Kidney (tissue), 13 donors: ENCODE measurements at regions not wholly inside any gene's neighbourhood (a gene's known extent, or its start where the extent isn't known, plus 50 kb on each side); places are given as distances from the start of the nearest gene placed in this dataset.

Experiments
- DNase-seq, 5 donors: peaks; one replicate each; pipeline ENCODE4 v3.0.0-alpha.2; 2013 to 2020
- FAIRE-seq: peaks from 2 replicates; lab custom pipeline; 2012; peaks lifted over from hg19 to GRCh38; lab: Jason Lieb, UNC
- H3K27ac ChIP-seq, 2 donors: one replicate each; pipeline ENCODE4 v1.7.0; 2013; ENCODE audit warnings: low read depth in 2 of 2, low read length in 2 of 2, inconsistent platforms in 1 of 2
- H3K27me3 ChIP-seq: one replicate; pipeline ENCODE4 v1.7.1; 2013; ENCODE audit warnings: low read length, inconsistent platforms; ENCODE audit not compliant: control insufficient read depth, insufficient read depth
- H3K36me3 ChIP-seq, 3 donors: one replicate each; pipeline versions ENCODE4 v1.7.0 to v1.7.1; 2013; ENCODE audit warnings: low read length in 3 of 3, control low read depth in 1 of 3, inconsistent platforms in 1 of 3; ENCODE audit not compliant: insufficient read depth in 3 of 3, control insufficient read depth in 2 of 3
- H3K4me1 ChIP-seq, 3 donors: one replicate each; pipeline versions ENCODE4 v1.7.0 to v1.7.1; 2013; ENCODE audit warnings: low read length in 3 of 3, inconsistent platforms in 1 of 3, low read depth in 1 of 3; ENCODE audit not compliant: control insufficient read depth in 2 of 3, insufficient read depth in 2 of 3
- H3K4me3 ChIP-seq, 3 donors: one replicate each; pipeline versions ENCODE4 v1.7.0 to v1.8.1; 2013; ENCODE audit warnings: low read length in 3 of 3, control low read depth in 1 of 3, inconsistent platforms in 1 of 3
- H3K9ac ChIP-seq, 3 donors: one replicate each; pipeline versions ENCODE4 v1.7.0 to v1.7.1; 2013; ENCODE audit warnings: low read length in 3 of 3, control low read depth in 1 of 3, inconsistent platforms in 1 of 3
- H3K9me3 ChIP-seq, 3 donors: one replicate each; pipeline versions ENCODE4 v1.7.0 to v1.7.1; 2013; ENCODE audit warnings: low read length in 3 of 3, control low read depth in 1 of 3, inconsistent platforms in 1 of 3; ENCODE audit not compliant: control insufficient read depth in 2 of 3, insufficient read depth in 1 of 3
- intact Hi-C: fragments of 100-400 bp; cut with DNase I; formaldehyde crosslinking; loops from one replicate; pipeline ENCODE4 v1.11.1; 2022
- TF ChIP-seq, protein P1 (sequence below): IDR thresholded peaks from 3 replicates; pipeline ENCODE4 v1.5.1; 2012; ENCODE audit warnings: mild to moderate bottlenecking, moderate library complexity, borderline replicate concordance; ENCODE audit not compliant: insufficient read depth; ENCODE audit errors: extremely low read depth
- donor health status: control.
- donor health status: control.
- donor health status: control.
- donor health status: control.
- donor health status: control.
- donor health status: DM: yes; HTN: yes; CAD: no.
- donor health status: Normal renal cell carcinoma (clear cell type).

GRCh38 chr9:8251566-8251965 is 452.0 kb upstream of the DMAC1 start:
- no peaks in the 10 kb centered on the region for H3K27me3 ChIP-seq
- H3K9me3 ChIP-seq = no peaks in the 10 kb centered on the region
- no peak for DNase-seq
- H3K36me3 ChIP-seq = no peaks in the 10 kb centered on the region
- no peaks in the 10 kb centered on the region for H3K4me1 ChIP-seq
- TF ChIP-seq, protein P1, sequence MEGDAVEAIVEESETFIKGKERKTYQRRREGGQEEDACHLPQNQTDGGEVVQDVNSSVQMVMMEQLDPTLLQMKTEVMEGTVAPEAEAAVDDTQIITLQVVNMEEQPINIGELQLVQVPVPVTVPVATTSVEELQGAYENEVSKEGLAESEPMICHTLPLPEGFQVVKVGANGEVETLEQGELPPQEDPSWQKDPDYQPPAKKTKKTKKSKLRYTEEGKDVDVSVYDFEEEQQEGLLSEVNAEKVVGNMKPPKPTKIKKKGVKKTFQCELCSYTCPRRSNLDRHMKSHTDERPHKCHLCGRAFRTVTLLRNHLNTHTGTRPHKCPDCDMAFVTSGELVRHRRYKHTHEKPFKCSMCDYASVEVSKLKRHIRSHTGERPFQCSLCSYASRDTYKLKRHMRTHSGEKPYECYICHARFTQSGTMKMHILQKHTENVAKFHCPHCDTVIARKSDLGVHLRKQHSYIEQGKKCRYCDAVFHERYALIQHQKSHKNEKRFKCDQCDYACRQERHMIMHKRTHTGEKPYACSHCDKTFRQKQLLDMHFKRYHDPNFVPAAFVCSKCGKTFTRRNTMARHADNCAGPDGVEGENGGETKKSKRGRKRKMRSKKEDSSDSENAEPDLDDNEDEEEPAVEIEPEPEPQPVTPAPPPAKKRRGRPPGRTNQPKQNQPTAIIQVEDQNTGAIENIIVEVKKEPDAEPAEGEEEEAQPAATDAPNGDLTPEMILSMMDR = no peak
- intact Hi-C loops = no loop called here
- H3K4me3 ChIP-seq = no peak overlapping the region
- FAIRE-seq = no peak
- H3K9ac ChIP-seq = no peak overlapping the region
- H3K27ac ChIP-seq = no peak overlapping the region

- intact Hi-C loops = no loop called here
- TF ChIP-seq, protein P1 = no peak
- no peak for FAIRE-seq
Measured at GRCh38 chr9:8244505-8245092, 445.0 kb upstream of the DMAC1 start.

GRCh38 chr9:8241201-8241600 is 441.6 kb upstream of the DMAC1 start:
- DNase-seq (peak in 3 of 5 donors; percentile 35 to 62 (median 62)), FAIRE-seq (no peak)
- Histone ChIP-seq H3K4me3 (no peak overlapping the region), H3K9me3 (no peaks in the 10 kb centered on the region), H3K27me3 (no peaks in the 10 kb centered on the region), H3K9ac (no peak overlapping the region), H3K36me3 (no peaks in the 10 kb centered on the region), H3K27ac (no peak overlapping the region), H3K4me1 (no peaks in the 10 kb centered on the region)
- intact Hi-C loops = no loop called here
- TF ChIP-seq, protein P1 = no peak

More at GRCh38 chr9:8244505-8245092, 445.0 kb upstream of the DMAC1 start:
- no peaks in the 10 kb centered on the region for H3K9me3 ChIP-seq
- no peak overlapping the region for H3K27ac ChIP-seq
- H3K36me3 ChIP-seq = no peaks in the 10 kb centered on the region
- no peaks in the 10 kb centered on the region for H3K4me1 ChIP-seq
- H3K27me3 ChIP-seq = no peaks in the 10 kb centered on the region
- no peak overlapping the region for H3K4me3 ChIP-seq
- DNase-seq = no peak
- no peak overlapping the region for H3K9ac ChIP-seq

DNA sequence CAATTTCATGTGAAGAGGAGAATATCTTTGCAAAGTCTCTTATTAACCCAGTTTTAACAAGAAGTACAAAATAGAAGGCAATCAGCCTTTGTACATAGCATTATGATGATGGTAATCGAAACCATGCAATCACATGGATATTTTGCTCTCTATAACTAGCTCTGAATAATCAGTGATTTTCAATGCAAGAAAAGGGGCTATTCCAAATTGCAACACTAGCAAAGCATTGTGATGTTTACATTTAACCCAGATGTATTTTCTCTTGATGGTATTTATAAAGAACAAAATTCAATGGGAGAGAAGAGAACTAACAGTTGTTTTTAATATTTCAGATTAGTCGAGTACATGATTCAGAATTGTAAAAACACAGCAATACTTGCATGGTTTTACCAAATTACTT is 437.5 kb upstream of the DMAC1 start:
- FAIRE-seq = no peak

More for the DNA sequence above, 437.5 kb upstream of the DMAC1 start:
- H3K9me3 ChIP-seq = no peaks in the 10 kb centered on the region
- no peaks in the 10 kb centered on the region for H3K4me1 ChIP-seq
- H3K36me3 ChIP-seq = no peaks in the 10 kb centered on the region
- intact Hi-C loops = no loop called here
- H3K4me3 ChIP-seq = no peak overlapping the region
- TF ChIP-seq, protein P1 = no peak
- no peak overlapping the region for H3K9ac ChIP-seq
- H3K27ac ChIP-seq = no peak overlapping the region
- H3K27me3 ChIP-seq = no peaks in the 10 kb centered on the region
- DNase-seq = no peak
